ENCODE measurements at regions not wholly inside any gene's neighbourhood (a gene's known extent, or its start where the extent isn't known, plus 50 kb on each side); places are given as distances from the start of the nearest gene placed in this dataset.

GRCh38 chr6:114467931-114468330, 125.1 kb upstream of the HS3ST5 start:
- no peak for DNase-seq
- no peak overlapping the region for H3K4me3 ChIP-seq
- no peaks in the 10 kb centered on the region for H3K9me3 ChIP-seq
- H3K27me3 ChIP-seq: no peaks in the 10 kb centered on the region
- intact Hi-C loops (cut with DNase I; ENCODE audit: low total_unique reads): no loop called here
- no peaks in the 10 kb centered on the region for H3K36me3 ChIP-seq
- H3K4me1 ChIP-seq: no peaks in the 10 kb centered on the region
- H3K27ac ChIP-seq: no peak overlapping the region
- TF ChIP-seq CTCF (IDR thresholded peaks at IDR 0.05): no peak

GRCh38 chr6:114465511-114465910, 122.7 kb upstream of the HS3ST5 start:
- no peak for DNase-seq
- no peaks in the 10 kb centered on the region for H3K27me3 ChIP-seq
- no peak overlapping the region for H3K27ac ChIP-seq
- intact Hi-C loops (cut with DNase I; ENCODE audit: low total_unique reads): no loop called here
- no peaks in the 10 kb centered on the region for H3K36me3 ChIP-seq
- H3K4me1 ChIP-seq: no peaks in the 10 kb centered on the region
- no peaks in the 10 kb centered on the region for H3K9me3 ChIP-seq
- no peak for TF ChIP-seq CTCF (IDR thresholded peaks at IDR 0.05)
- no peak overlapping the region for H3K4me3 ChIP-seq

GRCh38 chr6:114453737-114454276, 111.0 kb upstream of the HS3ST5 start:
- no peak for DNase-seq
- Histone ChIP-seq H3K36me3 (no peaks in the 10 kb centered on the region), H3K4me3 (no peak overlapping the region), H3K27ac (no peak overlapping the region), H3K27me3 (no peaks in the 10 kb centered on the region), H3K9me3 (no peaks in the 10 kb centered on the region), H3K4me1 (no peaks in the 10 kb centered on the region)
- TF ChIP-seq CTCF (IDR thresholded peaks at IDR 0.05): no peak
- intact Hi-C loops (cut with DNase I; ENCODE audit: low total_unique reads): no loop called here

- DNase-seq: no peak
- intact Hi-C loops (cut with DNase I; ENCODE audit: low total_unique reads): no loop called here
- no peaks in the 10 kb centered on the region for H3K4me1 ChIP-seq
- TF ChIP-seq CTCF (IDR thresholded peaks at IDR 0.05): no peak
- no peaks in the 10 kb centered on the region for H3K9me3 ChIP-seq
- no peak overlapping the region for H3K27ac ChIP-seq
- H3K4me3 ChIP-seq: no peak overlapping the region
- no peaks in the 10 kb centered on the region for H3K36me3 ChIP-seq
- H3K27me3 ChIP-seq: no peaks in the 10 kb centered on the region
These were observed 110.1 kb upstream of the HS3ST5 start for GRCh38 chr6:114452785-114453401.

GRCh38 chr6:114450631-114451030, 107.8 kb upstream of the HS3ST5 start:
- intact Hi-C loops (cut with DNase I; ENCODE audit: low total_unique reads): no loop called here

More at GRCh38 chr6:114450631-114451030, 107.8 kb upstream of the HS3ST5 start:
- Histone ChIP-seq H3K27ac (no peak overlapping the region), H3K4me1 (no peaks in the 10 kb centered on the region), H3K27me3 (no peaks in the 10 kb centered on the region), H3K4me3 (no peak overlapping the region), H3K9me3 (no peaks in the 10 kb centered on the region), H3K36me3 (no peaks in the 10 kb centered on the region)
- TF ChIP-seq CTCF (IDR thresholded peaks at IDR 0.05): no peak
- no peak for DNase-seq
